Epithelial cell of proximal tubule (primary cell): ENCODE measurements at regions not wholly inside any gene's neighbourhood (a gene's known extent, or its start where the extent isn't known, plus 50 kb on each side); places are given as distances from the start of the nearest gene placed in this dataset.

Experiments used
- DNase-seq: peaks from one replicate; pipeline ENCODE4 v3.0.0-alpha.2; 2011; ENCODE audit warnings: low read depth
- H3K4me3 ChIP-seq: 2 replicates; pipeline ENCODE4 v1.5.1; 2011; ENCODE audit warnings: low read depth, mild to moderate bottlenecking, low read length
- TF ChIP-seq, protein P1 (sequence below): conservative IDR thresholded peaks from 2 replicates; pipeline ENCODE4 v1.5.1; 2012; ENCODE audit warnings: low read depth, mild to moderate bottlenecking, low read length

DNA sequence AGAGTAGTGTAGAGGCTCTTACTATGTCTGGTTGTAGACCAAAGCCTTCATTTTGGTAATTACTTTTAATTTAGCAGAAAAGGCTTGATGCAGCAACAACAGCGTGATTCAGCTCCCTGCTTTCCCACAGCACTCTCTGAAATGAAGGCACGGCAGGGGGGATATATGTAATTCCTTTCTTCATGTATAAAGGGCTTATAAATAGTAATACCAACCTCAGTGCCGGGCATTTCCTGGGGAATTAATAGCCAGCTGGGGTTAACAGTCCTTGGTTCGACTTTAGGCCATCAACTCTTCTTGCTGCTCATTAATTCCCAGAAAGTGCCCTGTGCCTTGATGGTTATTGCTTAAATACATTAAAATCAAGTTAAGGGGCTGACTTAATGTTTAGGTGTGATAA, 669.0 kb downstream of the ZNF674 start:
- TF ChIP-seq, protein P1, sequence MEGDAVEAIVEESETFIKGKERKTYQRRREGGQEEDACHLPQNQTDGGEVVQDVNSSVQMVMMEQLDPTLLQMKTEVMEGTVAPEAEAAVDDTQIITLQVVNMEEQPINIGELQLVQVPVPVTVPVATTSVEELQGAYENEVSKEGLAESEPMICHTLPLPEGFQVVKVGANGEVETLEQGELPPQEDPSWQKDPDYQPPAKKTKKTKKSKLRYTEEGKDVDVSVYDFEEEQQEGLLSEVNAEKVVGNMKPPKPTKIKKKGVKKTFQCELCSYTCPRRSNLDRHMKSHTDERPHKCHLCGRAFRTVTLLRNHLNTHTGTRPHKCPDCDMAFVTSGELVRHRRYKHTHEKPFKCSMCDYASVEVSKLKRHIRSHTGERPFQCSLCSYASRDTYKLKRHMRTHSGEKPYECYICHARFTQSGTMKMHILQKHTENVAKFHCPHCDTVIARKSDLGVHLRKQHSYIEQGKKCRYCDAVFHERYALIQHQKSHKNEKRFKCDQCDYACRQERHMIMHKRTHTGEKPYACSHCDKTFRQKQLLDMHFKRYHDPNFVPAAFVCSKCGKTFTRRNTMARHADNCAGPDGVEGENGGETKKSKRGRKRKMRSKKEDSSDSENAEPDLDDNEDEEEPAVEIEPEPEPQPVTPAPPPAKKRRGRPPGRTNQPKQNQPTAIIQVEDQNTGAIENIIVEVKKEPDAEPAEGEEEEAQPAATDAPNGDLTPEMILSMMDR: no peak
- H3K4me3 ChIP-seq: no peak overlapping the region
- no peak for DNase-seq

DNA sequence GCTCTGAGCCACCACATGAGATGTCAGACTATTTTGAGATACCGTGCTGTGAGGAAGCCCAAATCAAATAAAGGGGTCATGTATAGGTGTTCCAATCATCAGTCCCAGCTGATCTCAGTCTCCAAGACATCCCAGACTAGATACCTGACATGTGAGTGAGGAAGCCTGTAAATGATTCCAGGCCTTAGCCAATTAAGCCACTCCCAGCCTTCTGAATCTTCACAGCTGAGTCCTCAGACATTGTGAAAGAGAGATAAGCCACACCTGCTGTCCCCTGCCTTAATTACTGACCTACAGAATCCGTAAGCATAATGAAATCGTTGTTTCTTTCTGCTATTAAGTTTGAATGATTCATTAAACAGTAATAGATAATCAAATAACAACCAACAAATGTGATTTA, 671.4 kb downstream of the ZNF674 start:
- DNase-seq: no peak
- H3K4me3 ChIP-seq: no peak overlapping the region
- TF ChIP-seq, protein P1: no peak

DNA sequence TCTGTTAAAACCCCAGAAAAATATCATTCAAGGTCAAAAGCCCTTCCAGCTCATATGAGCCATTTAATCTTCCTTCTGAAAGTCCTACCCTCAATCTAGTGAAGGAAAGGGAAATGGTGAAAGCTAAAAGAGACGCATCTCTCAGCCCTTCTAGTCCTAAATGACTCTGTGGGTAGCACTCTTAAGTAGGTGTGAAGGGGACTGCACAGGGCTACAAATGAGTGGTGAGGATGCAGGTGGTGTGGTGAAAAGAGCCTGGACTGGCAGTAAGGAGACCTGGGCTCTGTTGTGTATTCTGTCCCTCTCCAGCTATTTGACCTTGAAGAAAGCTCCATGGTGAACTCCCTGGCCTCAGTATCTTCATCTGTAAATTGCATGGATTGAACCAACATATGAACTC, 671.8 kb upstream of the DIPK2B start:
- TF ChIP-seq, protein P1: no peak
- no peak overlapping the region for H3K4me3 ChIP-seq
- no peak for DNase-seq

DNA sequence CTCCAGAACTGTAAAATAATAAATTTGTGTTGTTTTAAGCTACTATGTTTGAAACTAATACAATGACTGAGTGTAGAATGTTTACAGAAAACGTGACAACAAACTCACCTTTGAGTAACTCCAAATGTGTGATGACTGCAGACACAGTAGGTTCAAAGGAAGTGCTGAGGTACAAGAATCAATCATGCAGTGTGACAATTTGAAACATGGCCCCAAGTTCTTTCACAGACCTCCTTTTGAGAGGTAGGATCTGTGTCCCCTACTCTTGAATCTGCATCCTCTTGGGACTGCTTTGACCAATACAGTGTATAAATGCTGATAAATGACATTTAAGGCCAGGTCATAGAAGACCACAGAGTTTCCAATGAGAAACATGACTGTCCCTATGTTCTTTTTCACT, 667.7 kb upstream of the DIPK2B start:
- TF ChIP-seq, protein P1: no peak
- no peak for DNase-seq
- no peak overlapping the region for H3K4me3 ChIP-seq

DNA sequence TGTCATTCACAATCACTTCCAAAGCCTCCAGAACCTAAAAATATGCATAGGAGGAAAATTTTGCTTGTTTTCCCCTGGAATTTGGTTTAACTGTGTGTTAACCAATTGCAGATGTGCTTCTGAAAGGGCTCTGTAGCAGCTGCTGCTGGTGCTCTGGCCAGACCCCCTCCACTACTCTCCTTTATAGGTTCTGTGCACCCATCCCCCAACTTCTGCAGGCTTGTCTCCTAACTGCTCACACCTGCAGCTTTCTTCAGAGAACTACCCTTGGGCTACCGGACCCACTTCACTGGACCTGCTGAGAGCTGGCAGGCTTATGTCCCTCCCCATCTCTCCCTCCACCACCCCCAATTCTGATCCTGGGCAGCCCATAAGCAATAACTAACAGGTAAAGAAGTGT, 662.1 kb upstream of the DIPK2B start:
- DNase-seq: no peak
- H3K4me3 ChIP-seq: no peak overlapping the region
- TF ChIP-seq, protein P1: no peak

GRCh38 chrX:45860450-45860849, 659.8 kb upstream of the DIPK2B start:
- TF ChIP-seq, protein P1: no peak
- H3K4me3 ChIP-seq: no peak overlapping the region
- DNase-seq: no peak

GRCh38 chrX:45859407-45859806, 658.7 kb upstream of the DIPK2B start:
- no peak overlapping the region for H3K4me3 ChIP-seq
- DNase-seq: no peak
- TF ChIP-seq, protein P1: no peak
